Spleen (tissue), 11 donors: ENCODE measurements at regions not wholly inside any gene's neighbourhood (a gene's known extent, or its start where the extent isn't known, plus 50 kb on each side); places are given as distances from the start of the nearest gene placed in this dataset.

Source experiments
- DNase-seq: peaks from one replicate; pipeline ENCODE4 v3.0.0-alpha.2; 2020
- H3K27ac ChIP-seq, 8 donors: fragments of 200-600 bp; sonication (generic) in 7 of 8; 1 replicate in 4 of 8; 2 replicates in 4 of 8; pipeline versions ENCODE4 v1.5.0 to v1.8.0; 2016 to 2021; ENCODE audit warnings: inconsistent platforms in 4 of 8, mild to moderate bottlenecking in 4 of 8, moderate library complexity in 1 of 8
- H3K27me3 ChIP-seq, 7 donors: fragments of 200-600 bp; sonication (generic) in 6 of 7; replicated peaks in 1 of 7; 1 replicate in 4 of 7; 2 replicates in 3 of 7; pipeline versions ENCODE4 v1.5.0 to v1.8.0; 2016 to 2021; ENCODE audit warnings: inconsistent platforms in 3 of 7, mild to moderate bottlenecking in 1 of 7
- H3K36me3 ChIP-seq, 6 donors: fragments of 200-600 bp; sonication (generic) in 5 of 6; 1 replicate in 4 of 6; 2 replicates in 2 of 6; pipeline versions ENCODE4 v1.5.0 to v1.8.0; 2016 to 2021; ENCODE audit warnings: inconsistent platforms in 2 of 6
- H3K4me1 ChIP-seq, 6 donors: fragments of 200-600 bp; sonication (generic) in 5 of 6; 1 replicate in 3 of 6; 2 replicates in 3 of 6; pipeline versions ENCODE4 v1.5.0 to v1.8.0; 2016 to 2021; ENCODE audit warnings: inconsistent platforms in 3 of 6
- H3K4me3 ChIP-seq, 8 donors: fragments of 200-600 bp; sonication (generic) in 7 of 8; 1 replicate in 4 of 8; 2 replicates in 4 of 8; pipeline versions ENCODE4 v1.5.0 to v1.8.0; 2016 to 2021; ENCODE audit warnings: inconsistent platforms in 4 of 8, mild to moderate bottlenecking in 4 of 8, moderate library complexity in 2 of 8
- H3K9me3 ChIP-seq, 8 donors: fragments of 200-600 bp; sonication (generic) in 7 of 8; 1 replicate in 4 of 8; 2 replicates in 4 of 8; pipeline versions ENCODE4 v1.5.0 to v1.8.0; 2016 to 2021; ENCODE audit warnings: inconsistent platforms in 4 of 8
- CTCF ChIP-seq, 11 experiments: fragments of 200-600 bp in 7 of 11; fragments of 450-650 bp in 4 of 11; sonication (generic) in 4 of 11; IDR thresholded peaks in 8 of 11; conservative IDR thresholded peaks in 3 of 11; 1 replicate in 7 of 11; 2 replicates in 4 of 11; pipeline versions ENCODE4 v1.4.0 to v1.8.0; 2016 to 2021; ENCODE audit warnings: antibody characterized with exemption in 11 of 11, inconsistent platforms in 4 of 11, mild to moderate bottlenecking in 1 of 11
- POLR2A ChIP-seq, 3 donors: fragments of 450-650 bp; IDR thresholded peaks; one replicate each; pipeline ENCODE4 v1.5.1; 2017; ENCODE audit warnings: antibody characterized with exemption in 3 of 3, mild to moderate bottlenecking in 1 of 3
- POLR2AphosphoS5 ChIP-seq, 3 donors: sonication (generic); formaldehyde crosslinking; IDR thresholded peaks; one replicate each; pipeline ENCODE4 v1.5.1; 2017; ENCODE audit warnings: antibody characterized with exemption in 3 of 3
- WGBS, 5 donors: extraction: QIAGEN DNeasy Blood & Tissue Kit in 3 of 5; methylation state at CpG; one replicate each; pipeline versions ENCODE4 v1.1.5 to v1.1.7; 2013 to 2018; 5-methylcytosine and 5-hydroxymethylcytosine counted together
- intact Hi-C: fragments of 100-400 bp; cut with DNase I; formaldehyde crosslinking; loops from one replicate; pipeline ENCODE4 v1.15.0; 2023; ENCODE audit warnings: low total_unique reads
- donor health status: healthy with polysubstance abuse.
- donor health status: DM: no; HTN: no; CAD: no; lungs with moderate emphysema.
- donor health status: DM: no; HTN: no; CAD: no.
- donor health status: Bipolar disorder and iron deficiency.
- donor health status: healthy.
- donor health status: DM: no; HTN: no; CAD: no.
- donor health status: DM: yes; HTN: yes; CAD: no.

DNA sequence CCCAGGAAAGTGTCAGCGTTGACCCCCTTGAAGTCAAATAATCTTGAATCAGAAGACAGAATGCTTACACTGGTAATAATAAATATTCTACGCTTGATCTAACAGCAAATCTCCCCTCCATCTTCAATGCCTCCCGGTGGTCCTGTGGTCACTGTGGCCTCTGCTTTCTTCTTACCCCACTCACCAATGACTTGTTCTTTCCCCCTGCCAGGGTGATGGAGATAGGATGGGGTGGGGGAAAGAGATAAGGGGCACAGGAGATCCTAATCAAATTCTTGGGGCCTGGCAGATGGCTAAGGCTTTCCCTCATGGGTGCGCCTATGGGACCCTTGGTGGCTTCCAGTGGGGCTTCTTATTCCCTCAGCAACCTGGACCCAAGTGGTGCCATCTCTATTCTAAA, 152.6 kb upstream of the EGFLAM start:
- TF ChIP-seq POLR2AphosphoS5 (IDR thresholded peaks at IDR 0.05) (no peak), POLR2A (IDR thresholded peaks at IDR 0.05) (no peak), CTCF (IDR thresholded peaks at IDR 0.05 in 8 of 11, conservative IDR thresholded peaks at IDR 0.05 in 3 of 11) (no peak)
- intact Hi-C loops: no loop called here
- WGBS, 5 donors: 74 to 80% (median 77%) methylated on average over 4 of the region's 4 CpGs
- no peak overlapping the region for H3K27ac ChIP-seq
- no peaks in the 10 kb centered on the region for H3K9me3 ChIP-seq
- no peak for DNase-seq
- no peaks in the 10 kb centered on the region for H3K27me3 ChIP-seq
- H3K36me3 ChIP-seq: no peaks in the 10 kb centered on the region
- H3K4me3 ChIP-seq: no peak overlapping the region
- no peaks in the 10 kb centered on the region for H3K4me1 ChIP-seq

DNA sequence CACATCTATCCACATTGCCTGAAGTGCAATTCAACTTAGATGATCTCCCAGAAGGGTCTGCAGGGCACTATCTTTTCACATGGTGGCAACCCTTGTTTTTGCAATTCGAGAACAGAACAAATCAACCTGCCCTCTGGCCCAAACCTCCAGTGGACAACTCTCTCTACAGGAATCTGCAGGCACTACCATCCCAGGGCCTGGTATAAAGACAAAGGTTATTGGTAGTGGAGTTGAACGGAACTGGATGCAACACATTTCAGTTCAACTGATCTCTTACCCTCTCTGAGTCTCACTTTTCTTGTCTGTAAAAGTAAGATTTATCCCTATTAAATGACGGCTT, 153.2 kb upstream of the EGFLAM start:
- WGBS, 5 donors: 75 to 93% (median 77%) methylated on average over 3 of the region's 3 CpGs
- intact Hi-C loops: no loop called here
- no peaks in the 10 kb centered on the region for H3K9me3 ChIP-seq
- no peak overlapping the region for H3K4me3 ChIP-seq
- TF ChIP-seq POLR2A (IDR thresholded peaks at IDR 0.05): no peak
- no peak for TF ChIP-seq POLR2AphosphoS5 (IDR thresholded peaks at IDR 0.05)
- no peak for TF ChIP-seq CTCF (IDR thresholded peaks at IDR 0.05 in 8 of 11, conservative IDR thresholded peaks at IDR 0.05 in 3 of 11)
- H3K36me3 ChIP-seq: no peaks in the 10 kb centered on the region
- no peak overlapping the region for H3K27ac ChIP-seq
- no peaks in the 10 kb centered on the region for H3K27me3 ChIP-seq
- DNase-seq: no peak
- no peaks in the 10 kb centered on the region for H3K4me1 ChIP-seq

DNA sequence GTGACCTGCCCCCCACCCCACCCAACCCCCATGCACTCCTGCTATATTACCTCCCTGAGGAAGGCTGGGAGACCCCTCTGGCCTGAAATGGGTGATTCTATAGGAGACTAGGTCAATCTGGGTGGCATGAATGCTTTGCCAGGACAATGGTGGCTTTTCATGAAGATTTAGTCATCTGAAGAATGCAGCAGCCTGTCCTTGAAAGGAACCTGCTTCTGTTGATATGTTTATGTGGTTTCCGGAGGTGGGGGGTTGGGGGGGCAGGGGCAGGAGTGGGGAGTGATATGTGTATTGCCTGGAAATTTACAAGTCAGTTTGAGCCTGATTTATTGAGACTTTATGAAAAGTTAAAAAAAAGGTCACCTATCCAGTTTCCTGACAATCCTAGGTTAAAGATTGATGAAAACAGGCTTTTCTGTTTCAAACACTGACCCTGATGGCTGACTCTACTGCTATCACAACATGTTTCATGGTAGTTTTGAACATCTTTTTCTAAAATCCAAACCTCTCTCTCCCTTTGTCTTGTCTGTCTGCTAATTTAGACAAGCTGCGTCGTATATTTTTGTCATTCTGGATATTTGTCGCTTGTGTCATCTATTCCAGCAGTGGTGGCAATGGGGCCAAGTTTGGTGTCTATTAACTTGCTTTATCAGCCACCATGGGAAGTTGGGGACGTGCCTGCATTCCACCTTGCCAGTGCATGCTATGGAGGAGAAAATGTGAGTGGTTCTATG, 153.7 kb upstream of the EGFLAM start:
- Histone ChIP-seq H3K36me3 (no peaks in the 10 kb centered on the region), H3K27ac (no peak overlapping the region), H3K9me3 (no peaks in the 10 kb centered on the region), H3K4me1 (no peaks in the 10 kb centered on the region), H3K4me3 (no peak overlapping the region), H3K27me3 (no peaks in the 10 kb centered on the region)
- DNase-seq: no peak
- intact Hi-C loops: no loop called here
- TF ChIP-seq POLR2AphosphoS5 (IDR thresholded peaks at IDR 0.05) (no peak), CTCF (IDR thresholded peaks at IDR 0.05 in 8 of 11, conservative IDR thresholded peaks at IDR 0.05 in 3 of 11) (no peak), POLR2A (IDR thresholded peaks at IDR 0.05) (no peak)
- WGBS, 5 donors: 30 to 52% (median 42%) methylated on average over 5 of the region's 5 CpGs

- no peaks in the 10 kb centered on the region for H3K36me3 ChIP-seq
- intact Hi-C loops: no loop called here
- no peak for TF ChIP-seq POLR2A (IDR thresholded peaks at IDR 0.05)
- no peak for TF ChIP-seq CTCF (IDR thresholded peaks at IDR 0.05 in 8 of 11, conservative IDR thresholded peaks at IDR 0.05 in 3 of 11)
- no peak for TF ChIP-seq POLR2AphosphoS5 (IDR thresholded peaks at IDR 0.05)
- no peak for DNase-seq
- H3K27ac ChIP-seq: no peak overlapping the region
- no peaks in the 10 kb centered on the region for H3K9me3 ChIP-seq
- 93 to 99% (median 95%) methylated on average over 10 of the region's 10 CpGs for WGBS, 5 donors
- no peak overlapping the region for H3K4me3 ChIP-seq
- H3K27me3 ChIP-seq: no peaks in the 10 kb centered on the region
- no peaks in the 10 kb centered on the region for H3K4me1 ChIP-seq
Measured at GRCh38 chr5:38101897-38102296, 156.5 kb upstream of the EGFLAM start.
